Muscle layer of colon (tissue), 2 donors: ENCODE measurements at regions not wholly inside any gene's neighbourhood (a gene's known extent, or its start where the extent isn't known, plus 50 kb on each side); places are given as distances from the start of the nearest gene placed in this dataset.

Experiments used
- H3K27ac ChIP-seq: one replicate; pipeline ENCODE4 v1.7.0; 2013; ENCODE audit warnings: low read depth, mild to moderate bottlenecking, low read length, moderate library complexity
- H3K27me3 ChIP-seq, 2 donors: one replicate each; pipeline ENCODE4 v1.7.0; 2013; ENCODE audit warnings: low read length in 2 of 2, mild to moderate bottlenecking in 2 of 2; ENCODE audit not compliant: insufficient read depth in 2 of 2, control insufficient read depth in 1 of 2
- H3K36me3 ChIP-seq: one replicate; pipeline ENCODE4 v1.7.0; 2013; ENCODE audit warnings: mild to moderate bottlenecking, low read length; ENCODE audit not compliant: insufficient read depth
- H3K4me1 ChIP-seq: one replicate; pipeline ENCODE4 v1.7.0; 2013; ENCODE audit warnings: mild to moderate bottlenecking, low read length; ENCODE audit not compliant: insufficient read depth
- H3K4me3 ChIP-seq, 2 donors: one replicate each; pipeline ENCODE4 v1.7.0; 2013; ENCODE audit warnings: low read length in 2 of 2, low read depth in 1 of 2, mild to moderate bottlenecking in 1 of 2, moderate library complexity in 1 of 2
- H3K9ac ChIP-seq: one replicate; pipeline ENCODE4 v1.7.0; 2013; ENCODE audit warnings: low read length
- H3K9me3 ChIP-seq: one replicate; pipeline ENCODE4 v1.7.0; 2013; ENCODE audit warnings: mild to moderate bottlenecking, low read length
- donor health status: abdominal sarcoma.
- donor health status: Adenocarcinoma of cecum.

DNA sequence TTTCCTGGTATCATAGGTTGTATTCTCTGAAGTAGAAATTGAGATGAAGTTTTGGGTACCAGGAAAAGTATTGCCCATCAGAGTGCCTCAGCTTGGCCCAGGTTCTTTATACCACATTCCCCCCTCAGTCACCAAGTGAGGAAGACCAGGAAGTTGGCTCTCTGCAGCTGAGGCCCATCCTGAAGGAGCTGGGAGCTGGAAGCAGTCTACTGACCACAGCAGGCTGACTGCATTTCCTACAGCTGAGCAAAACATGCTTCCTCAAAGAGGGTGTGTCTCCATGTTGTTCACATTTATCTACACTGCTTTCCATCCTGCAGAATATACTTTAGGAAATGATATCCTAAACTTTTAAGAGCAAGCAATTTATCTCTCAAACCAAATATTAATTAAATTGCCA lies 654.6 kb downstream of the ELAVL2 start:
- Histone ChIP-seq H3K27me3 (no peaks in the 10 kb centered on the region), H3K36me3 (no peaks in the 10 kb centered on the region), H3K27ac (no peak overlapping the region), H3K4me3 (no peak overlapping the region), H3K9me3 (no peaks in the 10 kb centered on the region), H3K9ac (no peak overlapping the region), H3K4me1 (no peaks in the 10 kb centered on the region)

GRCh38 chr9:23172206-23172605 lies 653.8 kb downstream of the ELAVL2 start:
- no peak overlapping the region for H3K9ac ChIP-seq
- no peak overlapping the region for H3K4me3 ChIP-seq
- H3K36me3 ChIP-seq: no peaks in the 10 kb centered on the region

DNA sequence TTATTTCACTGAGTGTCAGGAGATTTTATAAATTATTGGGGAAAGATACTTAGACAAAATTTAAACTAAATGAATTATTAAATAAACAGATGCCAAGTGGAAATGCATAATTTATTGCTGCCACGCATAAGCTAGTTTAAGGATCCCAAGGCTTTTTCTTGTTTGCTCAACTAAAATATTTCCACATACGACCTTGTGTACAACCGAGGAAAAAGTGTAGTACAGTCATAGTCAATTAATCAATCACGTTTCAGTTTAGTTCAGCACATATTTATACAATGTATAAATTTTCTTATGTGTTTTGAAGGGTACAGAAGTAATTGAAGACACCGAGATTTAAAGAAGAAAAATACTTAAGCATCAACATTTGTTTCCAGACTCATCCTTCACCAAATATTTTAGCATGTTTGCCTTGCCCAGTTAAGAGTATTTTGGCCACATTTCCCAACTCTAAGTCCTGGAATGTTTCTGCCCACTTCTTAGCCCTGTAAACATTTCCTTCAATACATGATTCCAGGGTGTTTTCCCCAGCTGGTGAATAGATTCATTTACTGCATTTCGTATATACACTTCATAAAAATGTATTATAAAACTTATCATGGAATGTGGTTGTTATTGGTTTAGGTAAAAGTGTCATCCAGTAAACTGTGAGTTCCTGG lies 652.9 kb downstream of the ELAVL2 start:
- no peaks in the 10 kb centered on the region for H3K9me3 ChIP-seq
- no peak overlapping the region for H3K9ac ChIP-seq
- no peaks in the 10 kb centered on the region for H3K27me3 ChIP-seq
- H3K4me1 ChIP-seq: no peaks in the 10 kb centered on the region
- H3K27ac ChIP-seq: no peak overlapping the region
- H3K4me3 ChIP-seq: no peak overlapping the region
- H3K36me3 ChIP-seq: no peaks in the 10 kb centered on the region

More at GRCh38 chr9:23172206-23172605, 653.8 kb downstream of the ELAVL2 start:
- no peaks in the 10 kb centered on the region for H3K4me1 ChIP-seq
- no peaks in the 10 kb centered on the region for H3K9me3 ChIP-seq
- H3K27ac ChIP-seq: no peak overlapping the region
- no peaks in the 10 kb centered on the region for H3K27me3 ChIP-seq

GRCh38 chr9:23194281-23194680 lies 631.8 kb downstream of the ELAVL2 start:
- Histone ChIP-seq H3K4me3 (no peak overlapping the region), H3K36me3 (no peaks in the 10 kb centered on the region), H3K27me3 (no peaks in the 10 kb centered on the region), H3K27ac (no peak overlapping the region), H3K4me1 (no peaks in the 10 kb centered on the region), H3K9me3 (no peaks in the 10 kb centered on the region), H3K9ac (no peak overlapping the region)

DNA sequence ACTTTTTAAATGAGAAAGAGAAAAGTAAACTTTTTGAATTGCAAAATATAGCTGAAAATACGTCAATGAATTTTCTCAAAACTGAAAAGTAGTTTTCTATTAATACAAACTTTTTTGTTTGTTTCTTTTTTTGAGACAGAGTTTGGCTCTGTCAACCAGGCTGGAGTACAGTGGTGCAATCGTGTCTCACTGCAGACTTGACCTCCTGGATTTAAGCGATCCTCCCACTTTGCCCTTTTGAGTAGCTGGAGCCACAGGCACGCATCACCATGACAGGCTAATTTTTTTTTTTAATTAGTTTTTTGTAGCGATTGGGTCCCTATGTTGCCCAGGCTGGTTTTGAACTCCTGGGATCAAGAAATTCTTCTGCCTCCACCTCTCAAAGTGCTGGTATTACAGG lies 610.4 kb downstream of the ELAVL2 start:
- H3K4me3 ChIP-seq: no peak overlapping the region
- no peaks in the 10 kb centered on the region for H3K9me3 ChIP-seq
- no peak overlapping the region for H3K9ac ChIP-seq
- no peaks in the 10 kb centered on the region for H3K36me3 ChIP-seq
- H3K27ac ChIP-seq: no peak overlapping the region
- no peaks in the 10 kb centered on the region for H3K27me3 ChIP-seq
- H3K4me1 ChIP-seq: no peaks in the 10 kb centered on the region

DNA sequence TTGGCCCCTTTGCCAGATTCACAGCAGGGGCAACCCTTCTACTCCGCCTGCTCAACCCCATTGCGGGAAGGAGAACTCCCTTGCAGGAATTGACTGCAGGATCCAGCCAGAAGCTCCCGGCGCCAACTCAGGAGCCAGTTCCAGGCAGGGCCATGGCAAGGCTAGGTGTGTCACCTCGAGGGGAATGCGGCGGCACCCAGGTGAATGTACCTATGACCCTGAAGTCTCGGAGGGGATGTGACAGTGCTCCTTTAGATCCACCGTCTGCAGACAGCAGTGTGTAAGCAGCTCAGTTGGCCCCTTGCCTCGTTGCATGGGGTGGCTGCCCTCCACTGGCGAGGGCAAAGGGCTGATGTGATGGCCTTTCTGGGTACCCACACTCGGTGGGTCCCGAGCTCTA lies 606.6 kb downstream of the ELAVL2 start:
- Histone ChIP-seq H3K36me3 (no peaks in the 10 kb centered on the region), H3K4me1 (no peaks in the 10 kb centered on the region), H3K27me3 (no peaks in the 10 kb centered on the region), H3K4me3 (no peak overlapping the region), H3K9ac (no peak overlapping the region), H3K27ac (no peak overlapping the region), H3K9me3 (no peaks in the 10 kb centered on the region)

- Histone ChIP-seq H3K9me3 (no peaks in the 10 kb centered on the region), H3K27ac (no peak overlapping the region), H3K27me3 (no peaks in the 10 kb centered on the region), H3K4me1 (no peaks in the 10 kb centered on the region), H3K36me3 (no peaks in the 10 kb centered on the region), H3K4me3 (no peak overlapping the region), H3K9ac (no peak overlapping the region)
Observed at GRCh38 chr9:23220171-23220570, 605.9 kb downstream of the ELAVL2 start.

- Histone ChIP-seq H3K27me3 (no peaks in the 10 kb centered on the region), H3K36me3 (no peaks in the 10 kb centered on the region), H3K9ac (no peak overlapping the region), H3K9me3 (no peaks in the 10 kb centered on the region), H3K4me1 (no peaks in the 10 kb centered on the region), H3K27ac (no peak overlapping the region), H3K4me3 (no peak overlapping the region)
Observed at GRCh38 chr9:23220957-23221356, 605.1 kb downstream of the ELAVL2 start.

DNA sequence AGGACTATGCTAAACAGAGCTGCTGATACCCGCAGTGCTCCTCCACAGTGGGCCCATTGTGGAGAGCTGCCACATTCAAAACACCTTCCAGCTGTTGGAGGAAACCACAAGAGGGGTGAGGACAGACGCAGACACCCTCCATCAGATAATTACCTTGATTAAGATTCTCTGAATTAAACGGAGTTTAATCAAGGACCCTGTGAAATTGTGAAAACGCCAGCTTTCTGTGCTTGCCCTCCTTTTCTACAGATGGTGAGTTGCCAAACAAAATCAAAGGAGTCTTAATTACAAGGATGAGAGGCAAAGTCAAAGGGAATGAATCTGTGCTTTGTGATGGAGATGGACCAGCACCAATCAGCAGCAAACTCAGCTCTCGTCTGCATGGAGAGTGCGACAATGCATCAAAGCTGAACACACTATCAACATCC lies 596.1 kb downstream of the ELAVL2 start:
- no peaks in the 10 kb centered on the region for H3K9me3 ChIP-seq
- H3K4me1 ChIP-seq: no peaks in the 10 kb centered on the region
- H3K36me3 ChIP-seq: no peaks in the 10 kb centered on the region
- no peak overlapping the region for H3K27ac ChIP-seq
- H3K9ac ChIP-seq: no peak overlapping the region
- no peaks in the 10 kb centered on the region for H3K27me3 ChIP-seq
- H3K4me3 ChIP-seq: no peak overlapping the region

DNA sequence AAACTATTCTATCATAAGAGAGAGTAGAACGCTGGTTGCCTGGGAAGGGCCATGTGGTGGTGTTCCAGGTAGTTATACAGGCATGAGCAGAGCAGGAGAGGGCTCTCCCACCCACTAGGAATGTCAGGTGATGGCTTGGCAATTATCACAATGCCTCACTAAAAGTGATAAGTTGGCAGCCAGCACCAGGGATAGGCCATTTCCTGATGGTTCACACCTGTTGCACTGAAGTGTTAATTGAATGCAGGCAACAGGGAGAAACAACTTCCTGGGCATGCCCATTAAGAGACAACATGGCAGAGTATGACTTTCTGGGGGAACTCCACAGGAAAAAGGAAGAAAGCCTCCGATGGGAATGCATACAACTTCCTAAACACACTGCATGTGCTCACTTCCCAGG lies 593.2 kb downstream of the ELAVL2 start:
- no peaks in the 10 kb centered on the region for H3K36me3 ChIP-seq
- no peak overlapping the region for H3K9ac ChIP-seq
- H3K27ac ChIP-seq: no peak overlapping the region
- no peak overlapping the region for H3K4me3 ChIP-seq
- no peaks in the 10 kb centered on the region for H3K27me3 ChIP-seq
- no peaks in the 10 kb centered on the region for H3K9me3 ChIP-seq
- no peaks in the 10 kb centered on the region for H3K4me1 ChIP-seq

- Histone ChIP-seq H3K36me3 (no peaks in the 10 kb centered on the region), H3K27ac (no peak overlapping the region), H3K9me3 (no peaks in the 10 kb centered on the region), H3K4me1 (no peaks in the 10 kb centered on the region), H3K27me3 (no peaks in the 10 kb centered on the region), H3K9ac (no peak overlapping the region), H3K4me3 (no peak overlapping the region)
Observed at GRCh38 chr9:23243523-23243922, 582.5 kb downstream of the ELAVL2 start.

- Histone ChIP-seq H3K27me3 (no peaks in the 10 kb centered on the region), H3K4me3 (no peak overlapping the region), H3K27ac (no peak overlapping the region), H3K36me3 (no peaks in the 10 kb centered on the region), H3K9me3 (no peaks in the 10 kb centered on the region), H3K9ac (no peak overlapping the region), H3K4me1 (no peaks in the 10 kb centered on the region)
Observed at GRCh38 chr9:23245067-23245466, 581.0 kb downstream of the ELAVL2 start.
